ENCODE measurements at regions not wholly inside any gene's neighbourhood (a gene's known extent, or its start where the extent isn't known, plus 50 kb on each side); places are given as distances from the start of the nearest gene placed in this dataset.

- DNase-seq, result no peak
These were observed 1511.0 kb downstream of the ARAP2 start for GRCh38 chr4:34733185-34733941.

- DNase-seq, result no peak
These were observed 1477.4 kb downstream of the ARAP2 start for GRCh38 chr4:34766935-34767334.

- DNase-seq, result no peak
These were observed 1476.9 kb downstream of the ARAP2 start for GRCh38 chr4:34767407-34767806.

GRCh38 chr4:34771632-34772031 is 1472.7 kb downstream of the ARAP2 start:
- DNase-seq, result no peak

- no peak for DNase-seq
These were observed 1454.2 kb downstream of the ARAP2 start for GRCh38 chr4:34790131-34790530.

GRCh38 chr4:34791209-34791608 is 1453.1 kb downstream of the ARAP2 start:
- DNase-seq, result no peak

GRCh38 chr4:34800953-34801352 is 1443.4 kb downstream of the ARAP2 start:
- no peak for DNase-seq

- DNase-seq, result peak; percentile 1
These were observed 1430.0 kb downstream of the ARAP2 start for GRCh38 chr4:34814266-34814665.

- no peak for DNase-seq
These were observed 1419.8 kb downstream of the ARAP2 start for GRCh38 chr4:34824515-34824914.

GRCh38 chr4:34826660-34827059 is 1417.7 kb downstream of the ARAP2 start:
- no peak for DNase-seq

- no peak for DNase-seq
These were observed 1398.4 kb downstream of the ARAP2 start for GRCh38 chr4:34845926-34846325.

- DNase-seq, result peak; percentile 1
These were observed 1393.9 kb downstream of the ARAP2 start for GRCh38 chr4:34850421-34850820.

- peak; percentile 30 for DNase-seq
These were observed 1393.3 kb downstream of the ARAP2 start for GRCh38 chr4:34850968-34851367.

GRCh38 chr4:34851411-34851810 is 1392.9 kb downstream of the ARAP2 start:
- DNase-seq, result no peak

- no peak for DNase-seq
These were observed 1389.9 kb downstream of the ARAP2 start for GRCh38 chr4:34854451-34854850.

- no peak for DNase-seq
These were observed 1382.6 kb downstream of the ARAP2 start for GRCh38 chr4:34861666-34862065.

GRCh38 chr4:34878961-34879360 is 1365.4 kb downstream of the ARAP2 start:
- DNase-seq, result no peak

GRCh38 chr4:34880246-34880645 is 1364.1 kb downstream of the ARAP2 start:
- DNase-seq, result no peak

GRCh38 chr4:34891892-34892291 is 1352.4 kb downstream of the ARAP2 start:
- no peak for DNase-seq

- DNase-seq, result no peak
These were observed 1350.9 kb downstream of the ARAP2 start for GRCh38 chr4:34893382-34893781.

- no peak for DNase-seq
These were observed 1324.3 kb downstream of the ARAP2 start for GRCh38 chr4:34920032-34920431.

- no peak for DNase-seq
These were observed 1322.9 kb downstream of the ARAP2 start for GRCh38 chr4:34921391-34921790.

- no peak for DNase-seq
These were observed 1322.0 kb downstream of the ARAP2 start for GRCh38 chr4:34922325-34922724.

- DNase-seq, result no peak
These were observed 1311.7 kb downstream of the ARAP2 start for GRCh38 chr4:34932591-34932990.

GRCh38 chr4:34935739-34936138 is 1308.6 kb downstream of the ARAP2 start:
- no peak for DNase-seq

Data from EL (cell line).